ENCODE measurements at regions not wholly inside any gene's neighbourhood (a gene's known extent, or its start where the extent isn't known, plus 50 kb on each side); places are given as distances from the start of the nearest gene placed in this dataset.

DNA sequence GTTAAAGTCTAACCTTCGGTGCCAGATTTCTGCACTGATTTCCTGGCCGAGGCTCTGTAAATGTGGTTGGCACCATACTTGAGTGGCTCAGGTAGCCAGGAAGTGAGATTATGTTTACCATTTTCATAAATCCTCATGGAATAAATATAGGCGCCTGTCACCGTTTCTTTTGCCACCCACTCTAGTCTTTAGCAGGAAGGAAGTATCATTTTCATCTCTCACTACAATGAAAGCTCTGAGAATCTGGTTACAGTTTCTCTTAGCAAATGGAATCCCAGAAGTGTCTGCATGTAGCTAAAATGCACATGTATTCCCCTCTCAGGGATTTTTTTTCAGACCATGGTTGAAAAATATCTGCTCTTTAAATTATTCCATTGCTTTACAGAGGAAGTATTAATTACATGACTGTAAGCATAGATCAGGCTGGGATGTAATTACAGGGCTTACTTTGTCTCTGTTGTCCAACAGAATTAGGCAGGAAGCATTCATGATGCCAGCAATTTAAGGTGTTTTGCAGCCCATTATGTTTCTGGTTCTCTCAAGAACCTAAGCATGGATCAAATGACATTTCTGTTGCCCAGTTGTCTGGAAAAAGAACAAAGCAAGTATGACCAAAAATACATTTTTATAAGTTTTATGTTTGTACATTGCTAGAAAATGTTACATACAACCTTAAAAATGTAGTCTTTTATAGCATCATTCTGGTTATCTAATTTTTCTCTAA lies 221.7 kb upstream of the SPRY2 start:
- Histone ChIP-seq H3K36me3 (ENCODE audit: insufficient read depth, low read length) (no peaks in the 10 kb centered on the region), H3K9ac (ENCODE audit: insufficient read length) (no peak overlapping the region), H3K9me3 (ENCODE audit: low read depth, low read length) (no peaks in the 10 kb centered on the region), H3K27ac (no peak overlapping the region), H3K4me3 (no peak overlapping the region)
- TF ChIP-seq FOXP2 (optimal IDR thresholded peaks at IDR 0.05; ENCODE audit: control extremely low read depth, extremely low read length, insufficient read depth) (no peak), EZH2 (IDR thresholded peaks at IDR 0.05) (no peak), POLR2AphosphoS5 (IDR thresholded peaks at IDR 0.05; ENCODE audit: borderline replicate concordance, low read depth, low read length) (no peak)
- DNase-seq (ENCODE audit: low read depth, low spot score) = no peak

DNA sequence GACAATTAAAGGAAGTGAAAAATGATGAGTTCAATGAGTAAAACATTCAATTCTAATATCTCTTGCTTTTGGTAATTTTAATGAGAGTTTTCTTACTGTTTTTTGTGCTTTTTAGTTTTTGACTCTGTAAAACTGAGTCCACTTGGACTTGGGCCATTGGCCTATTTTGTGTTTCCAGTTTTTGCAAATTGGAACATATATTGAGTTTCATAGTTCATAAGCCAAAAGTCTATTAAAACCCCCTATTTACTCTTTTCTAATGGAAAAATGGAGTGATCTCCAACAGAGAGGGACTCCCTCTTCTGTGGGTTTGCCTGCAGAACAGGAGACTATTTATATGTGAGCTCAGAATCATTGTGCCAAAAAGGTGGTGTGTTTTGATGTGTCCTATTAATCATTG lies 219.7 kb upstream of the SPRY2 start:
- Histone ChIP-seq H3K9ac (ENCODE audit: insufficient read length) (no peak overlapping the region), H3K4me3 (no peak overlapping the region), H3K9me3 (ENCODE audit: low read depth, low read length) (no peaks in the 10 kb centered on the region), H3K36me3 (ENCODE audit: insufficient read depth, low read length) (no peaks in the 10 kb centered on the region), H3K27ac (no peak overlapping the region)
- no peak for DNase-seq (ENCODE audit: low read depth, low spot score)
- TF ChIP-seq EZH2 (IDR thresholded peaks at IDR 0.05) (no peak), POLR2AphosphoS5 (IDR thresholded peaks at IDR 0.05; ENCODE audit: borderline replicate concordance, low read depth, low read length) (no peak), FOXP2 (optimal IDR thresholded peaks at IDR 0.05; ENCODE audit: control extremely low read depth, extremely low read length, insufficient read depth) (no peak)

DNA sequence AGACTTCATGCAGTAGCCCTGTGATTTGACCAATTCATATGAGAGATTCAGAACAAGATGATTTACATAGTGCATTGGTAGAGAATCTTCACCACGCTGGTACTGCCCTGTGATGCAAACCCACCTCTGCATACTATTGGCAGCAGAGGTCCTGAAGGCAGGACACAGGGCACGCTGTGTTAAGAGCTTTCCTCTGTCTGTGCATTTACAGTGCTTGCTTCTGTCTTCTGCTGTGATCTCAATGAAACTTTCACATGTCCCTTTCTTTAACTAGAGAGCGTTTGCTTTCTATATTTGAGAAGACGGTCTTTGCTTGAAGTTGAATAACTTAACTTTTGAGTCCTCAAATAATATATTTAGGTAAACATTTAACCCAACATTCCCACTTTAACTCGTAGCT lies 219.0 kb upstream of the SPRY2 start:
- no peak for DNase-seq (ENCODE audit: low read depth, low spot score)
- Histone ChIP-seq H3K4me3 (no peak overlapping the region), H3K9ac (ENCODE audit: insufficient read length) (no peak overlapping the region), H3K27ac (no peak overlapping the region), H3K36me3 (ENCODE audit: insufficient read depth, low read length) (no peaks in the 10 kb centered on the region), H3K9me3 (ENCODE audit: low read depth, low read length) (no peaks in the 10 kb centered on the region)
- TF ChIP-seq EZH2 (IDR thresholded peaks at IDR 0.05) (no peak), FOXP2 (optimal IDR thresholded peaks at IDR 0.05; ENCODE audit: control extremely low read depth, extremely low read length, insufficient read depth) (no peak), POLR2AphosphoS5 (IDR thresholded peaks at IDR 0.05; ENCODE audit: borderline replicate concordance, low read depth, low read length) (no peak)

- H3K27ac ChIP-seq = no peak overlapping the region
- H3K9me3 ChIP-seq (ENCODE audit: low read depth, low read length) = no peaks in the 10 kb centered on the region
- no peak overlapping the region for H3K4me3 ChIP-seq
- DNase-seq (ENCODE audit: low read depth, low spot score) = no peak
- H3K9ac ChIP-seq (ENCODE audit: insufficient read length) = no peak overlapping the region
- TF ChIP-seq POLR2AphosphoS5 (IDR thresholded peaks at IDR 0.05; ENCODE audit: borderline replicate concordance, low read depth, low read length) = no peak
- TF ChIP-seq FOXP2 (optimal IDR thresholded peaks at IDR 0.05; ENCODE audit: control extremely low read depth, extremely low read length, insufficient read depth) = no peak
- no peak for TF ChIP-seq EZH2 (IDR thresholded peaks at IDR 0.05)
- H3K36me3 ChIP-seq (ENCODE audit: insufficient read depth, low read length) = no peaks in the 10 kb centered on the region
Measured at GRCh38 chr13:80558074-80558473, 217.1 kb upstream of the SPRY2 start.

GRCh38 chr13:80555796-80556678 lies 215.1 kb upstream of the SPRY2 start:
- no peak for TF ChIP-seq FOXP2 (optimal IDR thresholded peaks at IDR 0.05; ENCODE audit: control extremely low read depth, extremely low read length, insufficient read depth)
- TF ChIP-seq EZH2 (IDR thresholded peaks at IDR 0.05) = no peak
- no peak for TF ChIP-seq POLR2AphosphoS5 (IDR thresholded peaks at IDR 0.05; ENCODE audit: borderline replicate concordance, low read depth, low read length)
- no peaks in the 10 kb centered on the region for H3K9me3 ChIP-seq (ENCODE audit: low read depth, low read length)
- H3K27ac ChIP-seq = no peak overlapping the region
- H3K4me3 ChIP-seq = no peak overlapping the region
- H3K9ac ChIP-seq (ENCODE audit: insufficient read length) = no peak overlapping the region
- DNase-seq (ENCODE audit: low read depth, low spot score) = no peak
- no peaks in the 10 kb centered on the region for H3K36me3 ChIP-seq (ENCODE audit: insufficient read depth, low read length)

GRCh38 chr13:80552851-80553440 lies 212.0 kb upstream of the SPRY2 start:
- no peaks in the 10 kb centered on the region for H3K9me3 ChIP-seq (ENCODE audit: low read depth, low read length)
- no peaks in the 10 kb centered on the region for H3K36me3 ChIP-seq (ENCODE audit: insufficient read depth, low read length)
- DNase-seq (ENCODE audit: low read depth, low spot score) = no peak
- H3K9ac ChIP-seq (ENCODE audit: insufficient read length) = no peak overlapping the region
- no peak overlapping the region for H3K27ac ChIP-seq
- TF ChIP-seq FOXP2 (optimal IDR thresholded peaks at IDR 0.05; ENCODE audit: control extremely low read depth, extremely low read length, insufficient read depth) (no peak), EZH2 (IDR thresholded peaks at IDR 0.05) (no peak), POLR2AphosphoS5 (IDR thresholded peaks at IDR 0.05; ENCODE audit: borderline replicate concordance, low read depth, low read length) (no peak)
- H3K4me3 ChIP-seq = no peak overlapping the region

DNA sequence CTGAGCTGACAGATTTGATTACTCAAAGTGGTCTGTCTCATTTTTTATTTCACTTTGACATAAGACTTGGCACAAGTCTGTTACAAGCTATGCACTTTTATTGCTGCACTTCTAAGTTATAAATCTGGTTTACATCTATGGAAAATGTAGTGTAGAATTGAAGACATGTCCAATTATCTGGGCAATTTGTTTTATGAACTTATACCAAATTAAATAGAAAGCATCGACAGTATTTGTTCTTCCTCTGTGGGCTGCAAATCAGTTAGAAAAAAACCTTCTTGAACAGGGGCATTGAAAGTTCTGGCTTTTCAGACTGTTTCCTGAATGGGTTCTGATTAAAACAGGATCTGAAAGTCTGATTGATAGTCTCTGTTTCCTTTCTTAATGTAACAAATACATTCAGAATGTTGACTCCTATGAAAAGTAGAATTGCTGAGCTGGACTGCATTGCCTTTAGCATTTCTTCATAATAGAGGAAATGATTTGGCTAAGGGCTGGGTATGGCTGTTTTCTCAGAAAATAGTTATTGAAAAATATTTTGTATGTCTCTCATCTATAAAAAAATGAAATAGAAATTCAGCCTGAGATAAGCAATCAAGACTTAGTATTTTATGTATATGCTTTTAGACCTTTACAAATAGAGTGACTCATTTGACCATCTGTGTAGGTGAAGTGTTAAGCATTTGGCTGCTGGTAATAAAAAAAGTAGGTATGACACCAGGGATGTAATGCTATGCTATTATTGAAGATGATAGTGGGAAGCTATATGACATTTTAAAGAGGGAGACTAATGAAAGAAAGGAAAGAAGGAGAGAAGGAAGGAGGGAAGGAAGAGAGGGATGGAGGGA lies 210.9 kb upstream of the SPRY2 start:
- Histone ChIP-seq H3K4me3 (no peak overlapping the region), H3K36me3 (ENCODE audit: insufficient read depth, low read length) (no peaks in the 10 kb centered on the region), H3K9ac (ENCODE audit: insufficient read length) (no peak overlapping the region), H3K27ac (no peak overlapping the region), H3K9me3 (ENCODE audit: low read depth, low read length) (no peaks in the 10 kb centered on the region)
- no peak for TF ChIP-seq EZH2 (IDR thresholded peaks at IDR 0.05)
- TF ChIP-seq FOXP2 (optimal IDR thresholded peaks at IDR 0.05; ENCODE audit: control extremely low read depth, extremely low read length, insufficient read depth) = no peak
- TF ChIP-seq POLR2AphosphoS5 (IDR thresholded peaks at IDR 0.05; ENCODE audit: borderline replicate concordance, low read depth, low read length) = no peak
- no peak for DNase-seq (ENCODE audit: low read depth, low spot score)

Data from SK-N-MC (cell line).